Esophagus squamous epithelium (tissue), 4 donors: ENCODE measurements at regions not wholly inside any gene's neighbourhood (a gene's known extent, or its start where the extent isn't known, plus 50 kb on each side); places are given as distances from the start of the nearest gene placed in this dataset.

ENCODE experiments used
- CTCF ChIP-seq, 6 experiments: fragments of 450-650 bp in 4 of 6; fragments of 200-600 bp in 2 of 6; sonication (generic) in 2 of 6; IDR thresholded peaks; one replicate each; pipeline ENCODE4 v1.5.1; 2016 to 2019; ENCODE audit warnings: antibody characterized with exemption in 6 of 6, mild to moderate bottlenecking in 4 of 6, moderate library complexity in 4 of 6
- POLR2A ChIP-seq, 4 donors: fragments of 450-650 bp; IDR thresholded peaks; one replicate each; pipeline ENCODE4 v1.6.1; 2017; ENCODE audit warnings: antibody characterized with exemption in 4 of 4, mild to moderate bottlenecking in 4 of 4, moderate library complexity in 3 of 4

GRCh38 chr2:48175254-48175653 is 139.2 kb upstream of the FOXN2 start:
- no peak for TF ChIP-seq CTCF (IDR thresholded peaks at IDR 0.05)
- no peak for TF ChIP-seq POLR2A (IDR thresholded peaks at IDR 0.05)
